Gastrocnemius medialis (tissue), 4 donors: ENCODE measurements at regions not wholly inside any gene's neighbourhood (a gene's known extent, or its start where the extent isn't known, plus 50 kb on each side); places are given as distances from the start of the nearest gene placed in this dataset.

Experiments
- ATAC-seq, 2 donors: fragments of 150-250 bp; one replicate each; pipeline ENCODE4 v1.9.1; 2016
- DNase-seq, 2 donors: peaks; one replicate each; pipeline ENCODE4 v3.0.0-alpha.2; 2019
- H3K27ac ChIP-seq, 4 donors: fragments of 200-600 bp; sonication (generic); 1 replicate in 1 of 4; 2 replicates in 3 of 4; pipeline ENCODE4 v1.5.1; 2016 to 2018; ENCODE audit warnings: mild to moderate bottlenecking in 2 of 4, moderate library complexity in 1 of 4
- H3K27me3 ChIP-seq, 3 donors: fragments of 200-600 bp; sonication (generic) in 2 of 3; 1 replicate in 1 of 3; 2 replicates in 2 of 3; pipeline versions ENCODE4 v1.5.1 to v1.6.0; 2016 to 2019; ENCODE audit warnings: mild to moderate bottlenecking in 1 of 3, moderate library complexity in 1 of 3
- H3K36me3 ChIP-seq, 2 donors: fragments of 200-600 bp; sonication (generic) in 1 of 2; one replicate each; pipeline ENCODE4 v1.5.1; 2017 to 2018
- H3K4me1 ChIP-seq, 2 donors: fragments of 200-600 bp; sonication (generic) in 1 of 2; one replicate each; pipeline ENCODE4 v1.5.1; 2016 to 2017; ENCODE audit warnings: mild to moderate bottlenecking in 2 of 2
- H3K4me3 ChIP-seq, 4 donors: fragments of 200-600 bp; sonication (generic) in 3 of 4; 1 replicate in 1 of 4; 2 replicates in 3 of 4; pipeline ENCODE4 v1.5.1; 2016 to 2019; ENCODE audit warnings: mild to moderate bottlenecking in 2 of 4
- H3K9me3 ChIP-seq, 3 donors: fragments of 200-600 bp; sonication (generic) in 2 of 3; 1 replicate in 1 of 3; 2 replicates in 2 of 3; pipeline ENCODE4 v1.5.1; 2016 to 2019
- POLR2A ChIP-seq, 2 donors: fragments of 450-650 bp; IDR thresholded peaks; one replicate each; pipeline ENCODE4 v1.6.1; 2017; ENCODE audit warnings: antibody characterized with exemption in 2 of 2, mild to moderate bottlenecking in 2 of 2, moderate library complexity in 2 of 2
- in situ Hi-C, 4 donors: fragments of 200-750 bp; cut with MboI; loops; one replicate each; pipeline versions ENCODE4 v1.15.0 to v1.8.0; 2017; ENCODE audit warnings: low sequenced_read_pairs in 4 of 4
- intact Hi-C: fragments of 100-400 bp; cut with DNase I; formaldehyde crosslinking; loops from one replicate; pipeline ENCODE4 v1.15.1; 2023; ENCODE audit warnings: low total_unique reads
- TF ChIP-seq, protein P1 (sequence below), 5 experiments: fragments of 450-650 bp in 3 of 5; fragments of 200-600 bp in 2 of 5; sonication (generic) in 2 of 5; IDR thresholded peaks in 4 of 5; conservative IDR thresholded peaks in 1 of 5; 1 replicate in 4 of 5; 2 replicates in 1 of 5; pipeline ENCODE4 v1.5.1; 2016 to 2019; ENCODE audit warnings: antibody characterized with exemption in 5 of 5, mild to moderate bottlenecking in 3 of 5, moderate library complexity in 3 of 5

DNA sequence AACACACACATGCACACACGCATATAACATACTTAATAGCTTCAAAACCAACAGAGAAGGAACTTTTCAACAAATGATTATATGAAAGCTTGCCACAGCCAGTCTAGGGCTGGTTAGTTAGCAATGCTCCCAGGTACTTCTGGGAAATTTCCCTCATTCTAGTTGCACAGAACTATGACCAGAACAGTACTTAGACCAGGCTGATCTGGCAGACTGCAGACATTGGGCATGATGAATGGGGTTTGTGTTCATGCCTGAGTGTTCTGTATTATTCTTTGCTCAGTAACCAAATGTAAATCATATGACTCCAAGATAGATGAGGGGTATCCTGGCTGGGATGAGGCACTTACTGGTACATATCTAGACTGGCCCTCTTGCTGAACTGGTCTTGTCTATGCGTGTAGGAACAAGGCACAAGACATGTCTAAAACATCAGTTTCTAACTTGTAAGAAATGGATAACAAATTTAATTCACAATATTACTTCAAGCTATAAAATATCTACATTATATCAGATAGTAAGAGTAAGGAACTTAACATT, 50.3 kb upstream of the GEMIN8 start:
- in situ Hi-C loops, result loop anchor here in 1 of 4 donors (25.0 kb wide), 1 partner anchor 107 kb away; no protein-coding TSS in a partner anchor
- H3K36me3 ChIP-seq, result no peaks in the 10 kb centered on the region
- no peak for DNase-seq
- no peak overlapping the region for H3K4me3 ChIP-seq
- ATAC-seq, result no peak
- no peaks in the 10 kb centered on the region for H3K9me3 ChIP-seq
- no peaks in the 10 kb centered on the region for H3K27me3 ChIP-seq
- H3K27ac ChIP-seq, result no peak overlapping the region
- H3K4me1 ChIP-seq, result no peaks in the 10 kb centered on the region
- TF ChIP-seq POLR2A (IDR thresholded peaks at IDR 0.05), result no peak
- TF ChIP-seq, protein P1, sequence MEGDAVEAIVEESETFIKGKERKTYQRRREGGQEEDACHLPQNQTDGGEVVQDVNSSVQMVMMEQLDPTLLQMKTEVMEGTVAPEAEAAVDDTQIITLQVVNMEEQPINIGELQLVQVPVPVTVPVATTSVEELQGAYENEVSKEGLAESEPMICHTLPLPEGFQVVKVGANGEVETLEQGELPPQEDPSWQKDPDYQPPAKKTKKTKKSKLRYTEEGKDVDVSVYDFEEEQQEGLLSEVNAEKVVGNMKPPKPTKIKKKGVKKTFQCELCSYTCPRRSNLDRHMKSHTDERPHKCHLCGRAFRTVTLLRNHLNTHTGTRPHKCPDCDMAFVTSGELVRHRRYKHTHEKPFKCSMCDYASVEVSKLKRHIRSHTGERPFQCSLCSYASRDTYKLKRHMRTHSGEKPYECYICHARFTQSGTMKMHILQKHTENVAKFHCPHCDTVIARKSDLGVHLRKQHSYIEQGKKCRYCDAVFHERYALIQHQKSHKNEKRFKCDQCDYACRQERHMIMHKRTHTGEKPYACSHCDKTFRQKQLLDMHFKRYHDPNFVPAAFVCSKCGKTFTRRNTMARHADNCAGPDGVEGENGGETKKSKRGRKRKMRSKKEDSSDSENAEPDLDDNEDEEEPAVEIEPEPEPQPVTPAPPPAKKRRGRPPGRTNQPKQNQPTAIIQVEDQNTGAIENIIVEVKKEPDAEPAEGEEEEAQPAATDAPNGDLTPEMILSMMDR (IDR thresholded peaks at IDR 0.05 in 4 of 5, conservative IDR thresholded peaks at IDR 0.05 in 1 of 5), result no peak
- intact Hi-C loops, result no loop called here
